ENCODE measurements at regions not wholly inside any gene's neighbourhood (a gene's known extent, or its start where the extent isn't known, plus 50 kb on each side); places are given as distances from the start of the nearest gene placed in this dataset.

DNA sequence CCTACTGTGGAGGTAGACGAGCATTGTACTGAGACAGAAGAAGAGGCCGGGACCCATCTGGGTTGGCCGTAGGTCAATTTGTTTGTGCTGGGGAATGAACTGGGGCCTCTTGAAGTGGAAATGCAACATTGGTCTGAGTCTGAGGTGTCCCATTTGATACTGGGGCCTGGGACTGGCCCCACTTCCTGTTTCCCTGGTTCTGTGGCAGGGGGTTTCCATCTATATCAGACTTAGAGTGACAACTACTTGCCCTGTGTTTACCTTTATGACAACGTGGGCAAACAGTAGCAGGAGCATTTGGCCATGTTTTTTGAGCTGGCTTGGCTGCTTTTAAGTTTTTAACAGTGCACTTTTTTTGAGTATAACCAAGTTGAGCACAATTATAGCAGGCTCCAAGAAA lies 146.1 kb upstream of the NLGN4Y start:
- Histone ChIP-seq H2BK120ac (replicated peaks; ENCODE audit: low read depth, low read length) (no peak overlapping the region), H3K27ac (ENCODE audit: low read depth, low read length) (no peak overlapping the region), H3K9ac (replicated peaks in 1 of 4; ENCODE audit: extremely low read depth in 1 of 4, low read depth in 3 of 4, low read length in 3 of 4) (no peak overlapping the region), H3K14ac (ENCODE audit: insufficient read length) (no peak overlapping the region), H2BK5ac (ENCODE audit: low read depth, low read length) (no peak overlapping the region), H4K20me1 (replicated peaks in 1 of 2; ENCODE audit: control insufficient read depth in 1 of 2, insufficient read depth in 2 of 2, low read length in 2 of 2) (no peaks in the 10 kb centered on the region), H3K4me2 (ENCODE audit: insufficient read depth in 1 of 2, low read depth in 2 of 2, low read length in 2 of 2) (no peak overlapping the region), H3K4me3 (ENCODE audit: extremely low read depth in 1 of 4, insufficient read depth in 2 of 4, low read depth in 3 of 4, low read length in 4 of 4) (no peak overlapping the region), H3K36me3 (ENCODE audit: control insufficient read depth in 2 of 4, insufficient read depth in 4 of 4, low read length in 3 of 4) (no peaks in the 10 kb centered on the region), H2BK20ac (ENCODE audit: low read length) (no peak overlapping the region), H2AK5ac (ENCODE audit: low read depth, low read length) (no peak overlapping the region), H3K4ac (replicated peaks; ENCODE audit: insufficient read length, low read depth, low read length) (no peak overlapping the region), H3K27me3 (replicated peaks in 1 of 4; ENCODE audit: control insufficient read depth in 3 of 4, extremely low read depth in 1 of 4, insufficient read depth in 3 of 4, low read length in 3 of 4) (no peaks in the 10 kb centered on the region), H3K79me2 (ENCODE audit: control insufficient read depth in 1 of 2, insufficient read depth in 2 of 2, low read length in 2 of 2) (no peaks in the 10 kb centered on the region), H3K4me1 (replicated peaks in 1 of 4; ENCODE audit: control insufficient read depth in 3 of 4, insufficient read depth in 4 of 4, low read length in 3 of 4) (no peaks in the 10 kb centered on the region), H3K56ac (replicated peaks; ENCODE audit: insufficient read length, low read depth, low read length) (no peak overlapping the region), H2BK15ac (ENCODE audit: low read length) (no peak overlapping the region), H2AFZ (ENCODE audit: low read length) (no peak overlapping the region), H3K9me3 (ENCODE audit: insufficient read depth in 2 of 2, low read depth in 1 of 2, low read length in 1 of 2) (no peaks in the 10 kb centered on the region), H4K5ac (ENCODE audit: insufficient read length, low read depth, low read length) (no peak overlapping the region), H4K91ac (replicated peaks; ENCODE audit: insufficient read length, low read length) (no peak overlapping the region), H3K23ac (ENCODE audit: insufficient read length) (no peak overlapping the region), H3K18ac (ENCODE audit: extremely low read depth, low read length) (no peak overlapping the region), H3K23me2 (ENCODE audit: low read depth, low read length) (no peaks in the 10 kb centered on the region), H4K8ac (ENCODE audit: extremely low read depth, insufficient read depth, low read length) (no peak overlapping the region), H3K79me1 (ENCODE audit: low read depth, low read length) (no peaks in the 10 kb centered on the region), H2BK12ac (ENCODE audit: low read depth, low read length) (no peak overlapping the region)
- ChIA-PET CTCF (ENCODE audit: partially characterized antibody) (no interaction called here), POLR2A (ENCODE audit: partially characterized antibody) (no interaction called here)
- 93% methylated on average over 3 of the region's 4 CpGs; no CpG with 5 or more reads in 1 of the 2 experiments for WGBS, 2 experiments (ENCODE audit: extremely low coverage in 1 of 2, insufficient coverage in 1 of 2, insufficient read length in 1 of 2, insufficient replicate concordance in 2 of 2, low coverage in 1 of 2, low lambda C conversion rate in 2 of 2, missing lambda C conversion rate in 1 of 2)
- TF ChIP-seq BCL11A (IDR thresholded peaks at IDR 0.05; ENCODE audit: low read depth in 2 of 2, low read length in 2 of 2) (no peak), HDAC6 (IDR thresholded peaks at IDR 0.05; ENCODE audit: low read depth, low read length) (no peak), SUZ12 (IDR thresholded peaks at IDR 0.05; ENCODE audit: low read length) (no peak), ZNF274 (IDR thresholded peaks at IDR 0.05; ENCODE audit: borderline replicate concordance, extremely low read depth, low read length) (no peak), KDM5A (IDR thresholded peaks at IDR 0.05; ENCODE audit: low read length) (no peak), GTF2F1 (IDR thresholded peaks at IDR 0.05; ENCODE audit: borderline replicate concordance, low read depth, low read length) (no peak), CBX5 (IDR thresholded peaks at IDR 0.05; ENCODE audit: low read depth, low read length) (no peak), POLR2AphosphoS5 (IDR thresholded peaks at IDR 0.05; ENCODE audit: low read depth, low read length) (no peak), CBX8 (IDR thresholded peaks at IDR 0.05; ENCODE audit: borderline replicate concordance, low read depth, low read length) (no peak)
- FAIRE-seq, result no peak
- DNase-seq (ENCODE audit: low read depth in 1 of 2, low spot score in 2 of 2), result no peak
